Astrocyte of the spinal cord (primary cell): ENCODE measurements at regions not wholly inside any gene's neighbourhood (a gene's known extent, or its start where the extent isn't known, plus 50 kb on each side); places are given as distances from the start of the nearest gene placed in this dataset.

ENCODE experiments used
- DNase-seq: peaks from one replicate; pipeline ENCODE4 v3.0.0; 2011; ENCODE audit warnings: low read depth, low spot score
- H3K4me3 ChIP-seq: 2 replicates; pipeline ENCODE4 v1.5.1; 2011; ENCODE audit warnings: low read depth, mild to moderate bottlenecking, low read length, moderate library complexity
- in situ Hi-C: cut with HindIII; loops from 2 replicates; pipeline ENCODE4 v1.10.0; 2017; ENCODE audit warnings: low sequenced_read_pairs
- TF ChIP-seq, protein P1 (sequence below): IDR thresholded peaks from 2 replicates; pipeline ENCODE4 v1.5.1; 2012; ENCODE audit warnings: low read depth, mild to moderate bottlenecking, low read length, inconsistent platforms

DNA sequence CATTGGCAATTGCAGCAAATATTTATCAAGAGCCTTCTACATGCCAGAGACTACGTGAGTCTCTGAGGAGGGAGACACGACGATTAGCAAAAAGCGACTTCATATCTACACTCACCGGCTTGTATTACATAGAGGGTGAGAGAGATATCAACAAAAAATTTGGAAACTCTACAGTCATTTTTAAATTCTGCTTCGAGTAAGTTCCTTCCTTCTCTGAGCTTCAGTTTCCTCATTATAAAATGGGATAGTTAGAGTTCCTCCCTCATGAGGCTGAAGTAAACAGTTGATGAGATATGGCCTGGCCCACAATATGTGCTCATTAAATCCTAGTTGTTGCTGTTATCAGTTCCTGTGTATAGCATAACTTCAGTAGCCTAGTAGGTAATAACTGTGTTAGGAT lies 64.1 kb upstream of the SIRPA start:
- no peak for DNase-seq
- H3K4me3 ChIP-seq = no peak overlapping the region
- in situ Hi-C loops = no loop called here
- TF ChIP-seq, protein P1, sequence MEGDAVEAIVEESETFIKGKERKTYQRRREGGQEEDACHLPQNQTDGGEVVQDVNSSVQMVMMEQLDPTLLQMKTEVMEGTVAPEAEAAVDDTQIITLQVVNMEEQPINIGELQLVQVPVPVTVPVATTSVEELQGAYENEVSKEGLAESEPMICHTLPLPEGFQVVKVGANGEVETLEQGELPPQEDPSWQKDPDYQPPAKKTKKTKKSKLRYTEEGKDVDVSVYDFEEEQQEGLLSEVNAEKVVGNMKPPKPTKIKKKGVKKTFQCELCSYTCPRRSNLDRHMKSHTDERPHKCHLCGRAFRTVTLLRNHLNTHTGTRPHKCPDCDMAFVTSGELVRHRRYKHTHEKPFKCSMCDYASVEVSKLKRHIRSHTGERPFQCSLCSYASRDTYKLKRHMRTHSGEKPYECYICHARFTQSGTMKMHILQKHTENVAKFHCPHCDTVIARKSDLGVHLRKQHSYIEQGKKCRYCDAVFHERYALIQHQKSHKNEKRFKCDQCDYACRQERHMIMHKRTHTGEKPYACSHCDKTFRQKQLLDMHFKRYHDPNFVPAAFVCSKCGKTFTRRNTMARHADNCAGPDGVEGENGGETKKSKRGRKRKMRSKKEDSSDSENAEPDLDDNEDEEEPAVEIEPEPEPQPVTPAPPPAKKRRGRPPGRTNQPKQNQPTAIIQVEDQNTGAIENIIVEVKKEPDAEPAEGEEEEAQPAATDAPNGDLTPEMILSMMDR = no peak

DNA sequence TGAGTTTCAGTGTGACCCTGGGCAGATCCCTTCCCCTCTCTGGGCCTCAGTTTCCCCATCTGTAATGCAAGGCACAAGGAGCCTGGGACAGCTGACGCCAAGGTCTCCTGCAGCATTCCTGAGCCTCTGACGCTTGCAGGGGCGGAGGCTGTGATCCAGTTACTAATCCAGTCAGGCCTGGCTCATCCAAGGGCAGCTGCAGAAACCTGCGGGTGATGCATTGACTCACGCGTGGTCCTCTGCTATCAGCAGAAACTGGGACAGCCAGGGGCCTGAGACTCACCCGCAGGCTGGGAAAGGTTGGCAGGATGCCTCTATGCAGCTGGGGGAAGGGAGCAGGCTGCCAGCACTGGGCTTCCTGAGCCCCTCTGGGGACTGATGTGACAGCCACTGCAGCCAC lies 65.0 kb upstream of the SIRPA start:
- DNase-seq = peak; percentile 93
- H3K4me3 ChIP-seq = no peak overlapping the region
- in situ Hi-C loops = no loop called here
- TF ChIP-seq, protein P1 = no peak

DNA sequence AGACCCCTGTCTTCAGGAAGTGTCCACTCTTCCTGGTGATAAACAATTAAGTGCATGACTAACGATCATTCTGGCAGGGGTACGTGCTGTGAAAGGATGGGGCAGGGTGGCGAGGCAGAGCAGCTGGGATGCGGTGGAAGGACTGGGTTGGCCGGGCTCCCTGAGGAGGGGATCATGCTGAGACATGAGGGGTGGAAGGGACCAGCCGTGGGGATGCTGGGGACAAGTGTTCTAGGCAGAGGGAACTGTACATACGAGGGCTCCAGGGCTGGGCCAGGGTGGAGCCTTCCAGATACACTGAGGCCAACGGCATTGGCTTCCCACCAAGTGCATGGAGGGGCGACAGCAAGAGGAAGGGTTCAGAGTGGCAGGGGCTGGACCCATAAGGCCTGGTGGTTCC lies 65.7 kb upstream of the SIRPA start:
- no peak for DNase-seq
- TF ChIP-seq, protein P1 = no peak
- in situ Hi-C loops = no loop called here
- no peak overlapping the region for H3K4me3 ChIP-seq

DNA sequence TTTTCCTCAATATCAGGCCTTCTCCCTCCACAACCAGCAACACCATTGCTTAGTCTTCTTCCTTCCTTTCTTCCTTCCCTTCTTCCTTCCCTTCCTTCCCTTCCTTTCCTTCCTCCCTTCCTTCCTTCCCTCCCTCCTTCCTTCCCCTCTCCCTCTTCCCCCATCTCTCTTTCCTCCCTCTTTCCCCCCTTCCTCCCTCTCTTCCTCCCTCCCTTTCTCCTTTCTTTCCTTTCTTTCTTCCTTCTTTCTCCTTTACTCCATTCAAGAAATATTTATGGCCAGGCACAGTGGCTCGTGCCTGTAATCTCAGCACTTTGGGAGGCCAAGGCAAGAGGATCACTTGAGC lies 66.4 kb upstream of the SIRPA start:
- DNase-seq = no peak
- TF ChIP-seq, protein P1 = no peak
- H3K4me3 ChIP-seq = no peak overlapping the region
- in situ Hi-C loops = no loop called here

DNA sequence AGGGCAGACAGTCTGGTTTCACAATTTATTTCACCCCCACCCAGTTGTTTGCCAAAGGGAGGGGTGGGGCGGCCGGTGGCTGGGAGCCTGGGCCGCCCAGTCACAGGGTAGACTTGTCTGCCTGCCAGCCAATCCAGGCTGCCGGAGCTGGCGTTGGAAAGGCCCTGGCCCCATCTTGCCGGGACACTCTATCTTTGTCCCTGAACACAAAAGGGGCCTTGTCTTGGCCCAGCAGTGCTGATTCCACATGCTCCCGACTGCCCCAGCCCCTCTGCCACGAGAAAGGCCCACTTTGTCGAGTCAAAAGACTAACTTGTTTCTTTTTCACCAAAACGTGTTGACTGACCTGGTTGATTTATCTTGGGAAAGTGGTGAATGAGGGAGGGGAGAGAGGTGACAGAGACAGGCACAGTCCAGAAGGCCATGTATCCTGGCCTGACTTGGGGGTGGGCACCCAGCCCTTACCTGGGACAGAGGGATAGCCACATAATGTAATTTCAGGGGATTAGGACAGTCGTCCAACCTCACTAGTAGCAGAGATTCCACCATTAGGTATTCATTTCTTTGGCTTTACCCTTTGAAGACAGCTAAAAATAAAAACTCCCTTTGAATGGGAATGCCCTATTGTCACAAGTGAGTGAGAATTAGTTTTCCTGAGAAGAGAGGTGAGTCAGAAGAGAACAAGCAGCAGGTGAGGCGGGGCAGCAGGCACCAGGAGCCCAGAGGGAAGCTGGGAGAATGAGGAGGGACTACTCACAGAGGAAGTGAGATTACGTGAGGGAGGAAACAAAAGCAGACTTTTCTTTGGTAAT lies 67.0 kb upstream of the SIRPA start:
- TF ChIP-seq, protein P1 = no peak
- DNase-seq = no peak
- H3K4me3 ChIP-seq = no peak overlapping the region
- in situ Hi-C loops = no loop called here

DNA sequence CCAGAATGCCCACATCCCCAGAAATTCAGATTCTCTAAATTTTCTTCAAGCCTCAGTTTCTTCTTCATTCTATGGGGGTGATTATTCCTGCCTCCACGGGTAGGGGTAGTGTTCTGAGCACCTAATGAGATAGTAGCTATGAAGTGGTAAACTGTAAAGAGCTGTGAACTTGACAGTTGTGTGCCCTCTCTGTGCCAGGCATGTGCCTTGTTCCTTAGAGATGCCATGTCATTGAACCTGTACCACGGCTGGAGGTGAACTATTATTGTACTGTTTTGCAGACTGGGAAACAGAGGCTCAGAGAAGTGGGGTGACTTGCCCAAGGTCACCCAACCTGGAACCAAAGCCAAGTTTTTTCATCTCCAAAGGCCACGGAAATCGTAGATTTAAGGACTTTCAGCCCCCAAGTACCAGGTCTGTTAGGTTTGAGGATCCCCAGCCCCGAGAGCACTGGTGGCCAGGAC lies 67.7 kb upstream of the SIRPA start:
- no peak overlapping the region for H3K4me3 ChIP-seq
- no peak for DNase-seq
- in situ Hi-C loops = no loop called here
- TF ChIP-seq, protein P1 = no peak
